ENCODE measurements at regions not wholly inside any gene's neighbourhood (a gene's known extent, or its start where the extent isn't known, plus 50 kb on each side); places are given as distances from the start of the nearest gene placed in this dataset.

- WGBS (ENCODE audit: insufficient coverage, low coverage, low lambda C conversion rate, missing lambda C conversion rate) = 56% methylated on average over 4 of the region's 6 CpGs
- H3K27ac ChIP-seq = no peak overlapping the region
- TF ChIP-seq CTCF (IDR thresholded peaks at IDR 0.05) (no peak), POLR2A (IDR thresholded peaks at IDR 0.05) (no peak)
- no peaks in the 10 kb centered on the region for H3K36me3 ChIP-seq
- no peaks in the 10 kb centered on the region for H3K27me3 ChIP-seq
- no peaks in the 10 kb centered on the region for H3K9me3 ChIP-seq
- H3K4me1 ChIP-seq = no peaks in the 10 kb centered on the region
- DNase-seq = no peak
- no peak for ATAC-seq
- no peak overlapping the region for H3K4me3 ChIP-seq
- intact Hi-C loops (cut with DNase I) = no loop called here
Observed at GRCh38 chr2:126172631-126173184, 483.2 kb upstream of the GYPC start.

GRCh38 chr2:126175222-126175621 is 480.7 kb upstream of the GYPC start:
- Histone ChIP-seq H3K27ac (no peak overlapping the region), H3K36me3 (no peaks in the 10 kb centered on the region), H3K9me3 (no peaks in the 10 kb centered on the region), H3K4me3 (no peak overlapping the region), H3K4me1 (no peaks in the 10 kb centered on the region), H3K27me3 (no peaks in the 10 kb centered on the region)
- intact Hi-C loops (cut with DNase I) = no loop called here
- no peak for TF ChIP-seq POLR2A (IDR thresholded peaks at IDR 0.05)
- no peak for ATAC-seq
- DNase-seq = no peak
- 51% methylated on average over 2 of the region's 2 CpGs for WGBS (ENCODE audit: insufficient coverage, low coverage, low lambda C conversion rate, missing lambda C conversion rate)

- intact Hi-C loops (cut with DNase I) = no loop called here
- DNase-seq = no peak
Observed at GRCh38 chr2:126177479-126177878, 478.5 kb upstream of the GYPC start.

GRCh38 chr2:126187668-126188067 is 468.3 kb upstream of the GYPC start:
- no peaks in the 10 kb centered on the region for H3K9me3 ChIP-seq
- ATAC-seq (no peak), DNase-seq (no peak)
- intact Hi-C loops (cut with DNase I) = no loop called here
- no peaks in the 10 kb centered on the region for H3K36me3 ChIP-seq
- no peak overlapping the region for H3K27ac ChIP-seq
- TF ChIP-seq POLR2A (IDR thresholded peaks at IDR 0.05) = no peak
- TF ChIP-seq CTCF (IDR thresholded peaks at IDR 0.05) = no peak
- 63% methylated on average over 4 of the region's 4 CpGs for WGBS (ENCODE audit: insufficient coverage, low coverage, low lambda C conversion rate, missing lambda C conversion rate)
- H3K27me3 ChIP-seq = no peaks in the 10 kb centered on the region
- no peak overlapping the region for H3K4me3 ChIP-seq
- H3K4me1 ChIP-seq = no peaks in the 10 kb centered on the region

More at GRCh38 chr2:126177479-126177878, 478.5 kb upstream of the GYPC start:
- Histone ChIP-seq H3K27me3 (no peaks in the 10 kb centered on the region), H3K4me3 (no peak overlapping the region), H3K9me3 (no peaks in the 10 kb centered on the region), H3K27ac (no peak overlapping the region), H3K36me3 (no peaks in the 10 kb centered on the region), H3K4me1 (no peaks in the 10 kb centered on the region)
- ATAC-seq = no peak
- WGBS (ENCODE audit: insufficient coverage, low coverage, low lambda C conversion rate, missing lambda C conversion rate) = 53% methylated on average over 2 of the region's 2 CpGs
- TF ChIP-seq CTCF (IDR thresholded peaks at IDR 0.05) (no peak), POLR2A (IDR thresholded peaks at IDR 0.05) (no peak)

- no peaks in the 10 kb centered on the region for H3K4me1 ChIP-seq
- H3K27me3 ChIP-seq = no peaks in the 10 kb centered on the region
- no peaks in the 10 kb centered on the region for H3K9me3 ChIP-seq
- ATAC-seq (no peak), DNase-seq (no peak)
- intact Hi-C loops (cut with DNase I) = no loop called here
- no peaks in the 10 kb centered on the region for H3K36me3 ChIP-seq
- no peak overlapping the region for H3K4me3 ChIP-seq
- TF ChIP-seq CTCF (IDR thresholded peaks at IDR 0.05) (no peak), POLR2A (IDR thresholded peaks at IDR 0.05) (no peak)
- WGBS (ENCODE audit: insufficient coverage, low coverage, low lambda C conversion rate, missing lambda C conversion rate) = 57% methylated on average over 4 of the region's 4 CpGs
- no peak overlapping the region for H3K27ac ChIP-seq
Observed at GRCh38 chr2:126189527-126189926, 466.4 kb upstream of the GYPC start.

All from right lobe of liver (tissue), 6 donors.